Lung (tissue), 11 donors: ENCODE measurements at regions not wholly inside any gene's neighbourhood (a gene's known extent, or its start where the extent isn't known, plus 50 kb on each side); places are given as distances from the start of the nearest gene placed in this dataset.

Experiments used
- ATAC-seq: fragments of 200-7000 bp; cut with Tn5 transposase; one replicate; pipeline ENCODE4 v1.9.1; 2020; ENCODE audit warnings: moderate number of reproducible peaks; ENCODE audit not compliant: insufficient read depth, low FRiP score
- DNase-seq, 3 donors: peaks; one replicate each; pipeline ENCODE4 v3.0.0-alpha.2; 2013 to 2017
- H3K27ac ChIP-seq, 2 donors: one replicate each; pipeline ENCODE4 v1.5.1; 2013; ENCODE audit warnings: mild to moderate bottlenecking in 2 of 2, moderate library complexity in 2 of 2, control low read depth in 1 of 2, inconsistent platforms in 1 of 2, low read depth in 1 of 2, low read length in 1 of 2
- H3K27me3 ChIP-seq, 3 donors: one replicate each; pipeline ENCODE4 v1.5.1; 2013; ENCODE audit warnings: low read length in 2 of 3; ENCODE audit not compliant: control insufficient read depth in 3 of 3, insufficient read depth in 3 of 3
- H3K36me3 ChIP-seq, 4 donors: one replicate each; pipeline ENCODE4 v1.5.1; 2013; ENCODE audit warnings: low read length in 4 of 4, mild to moderate bottlenecking in 1 of 4, moderate library complexity in 1 of 4; ENCODE audit not compliant: control insufficient read depth in 4 of 4, insufficient read depth in 4 of 4
- H3K4me1 ChIP-seq, 5 donors: one replicate each; pipeline ENCODE4 v1.5.1; 2013; ENCODE audit warnings: low read length in 5 of 5, mild to moderate bottlenecking in 2 of 5, moderate library complexity in 1 of 5; ENCODE audit not compliant: control insufficient read depth in 5 of 5, insufficient read depth in 5 of 5
- H3K4me3 ChIP-seq: one replicate; pipeline ENCODE4 v1.5.1; 2013; ENCODE audit warnings: mild to moderate bottlenecking, control low read depth, moderate library complexity
- H3K9ac ChIP-seq, 2 donors: one replicate each; pipeline ENCODE4 v1.5.1; 2013; ENCODE audit warnings: low read length in 2 of 2, control low read depth in 1 of 2; ENCODE audit not compliant: insufficient read depth in 1 of 2
- H3K9me3 ChIP-seq, 4 donors: one replicate each; pipeline ENCODE4 v1.5.1; 2013; ENCODE audit warnings: low read length in 3 of 4, mild to moderate bottlenecking in 1 of 4, moderate library complexity in 1 of 4; ENCODE audit not compliant: control insufficient read depth in 4 of 4, insufficient read depth in 3 of 4
- CTCF ChIP-seq: IDR thresholded peaks from 2 replicates; pipeline ENCODE4 v1.5.1; 2012; ENCODE audit warnings: mild to moderate bottlenecking; ENCODE audit errors: control extremely low read depth, extremely low read depth
- WGBS, 2 donors: extraction: QIAGEN DNeasy Blood & Tissue Kit; methylation state at CpG; one replicate each; pipeline ENCODE4 v1.1.7; 2013; 5-methylcytosine and 5-hydroxymethylcytosine counted together
- donor health status: control.
- donor health status: control.
- donor health status: Bipolar disorder and iron deficiency.
- donor health status: healthy.
- donor health status: DM: yes; HTN: yes; CAD: no.

GRCh38 chr22:22999523-22999922 lies 70.8 kb upstream of the GNAZ start:
- Histone ChIP-seq H3K36me3 (no peaks in the 10 kb centered on the region), H3K9me3 (peaks cover 0 to 8% (median 4%) of the 10 kb centered on the region in 4 donors), H3K27me3 (no peaks in the 10 kb centered on the region), H3K27ac (no peak overlapping the region), H3K9ac (no peak overlapping the region), H3K4me1 (peaks cover 0 to 1% (median 0%) of the 10 kb centered on the region in 5 donors), H3K4me3 (no peak overlapping the region)
- TF ChIP-seq CTCF, result no peak
- DNase-seq (no peak), ATAC-seq (no peak)
- 63 to 72% methylated on average over 2 of the region's 2 CpGs for WGBS, 2 donors

- peaks cover 0 to 8% (median 2%) of the 10 kb centered on the region in 4 donors for H3K9me3 ChIP-seq
- 83 to 93% methylated on average over 2 of the region's 2 CpGs for WGBS, 2 donors
Measured at GRCh38 chr22:23000657-23001347, 69.5 kb upstream of the GNAZ start.

GRCh38 chr22:23001463-23001862 lies 68.9 kb upstream of the GNAZ start:
- no peak for TF ChIP-seq CTCF
- peaks cover 0 to under 1% (median 0%) of the 10 kb centered on the region in 5 donors for H3K4me1 ChIP-seq
- H3K9me3 ChIP-seq, result peaks cover 0 to 7% (median 2%) of the 10 kb centered on the region in 4 donors
- H3K9ac ChIP-seq, result no peak overlapping the region
- no peak overlapping the region for H3K4me3 ChIP-seq
- H3K36me3 ChIP-seq, result no peaks in the 10 kb centered on the region
- no peaks in the 10 kb centered on the region for H3K27me3 ChIP-seq
- H3K27ac ChIP-seq, result no peak overlapping the region
- ATAC-seq, result no peak
- DNase-seq, result no peak

More at GRCh38 chr22:23000657-23001347, 69.5 kb upstream of the GNAZ start:
- ATAC-seq, result no peak
- Histone ChIP-seq H3K9ac (no peak overlapping the region), H3K27ac (no peak overlapping the region), H3K36me3 (no peaks in the 10 kb centered on the region), H3K4me3 (no peak overlapping the region), H3K27me3 (no peaks in the 10 kb centered on the region), H3K4me1 (peaks cover 0 to 1% (median 0%) of the 10 kb centered on the region in 5 donors)
- TF ChIP-seq CTCF, result no peak
- no peak for DNase-seq
